ENCODE measurements at regions not wholly inside any gene's neighbourhood (a gene's known extent, or its start where the extent isn't known, plus 50 kb on each side); places are given as distances from the start of the nearest gene placed in this dataset.

- Histone ChIP-seq H3K79me2 (ENCODE audit: control insufficient read depth, insufficient read depth, low read length) (no peaks in the 10 kb centered on the region), H3K27me3 (ENCODE audit: control insufficient read depth in 2 of 2, insufficient read depth in 2 of 2, low read length in 2 of 2) (peaks cover 3 to 7% of the 10 kb centered on the region in 2 experiments), H3K4me2 (ENCODE audit: insufficient read depth, low read length) (no peak overlapping the region), H3K4me3 (replicated peaks in 1 of 3; ENCODE audit: insufficient read depth in 1 of 3, low read depth in 1 of 3, low read length in 3 of 3) (no peak overlapping the region), H3K4me1 (ENCODE audit: control insufficient read depth, extremely low read depth, insufficient read depth, low read length) (no peaks in the 10 kb centered on the region), H3K36me3 (ENCODE audit: control insufficient read depth in 2 of 2, extremely low read depth in 1 of 2, insufficient read depth in 2 of 2, low read length in 2 of 2) (no peaks in the 10 kb centered on the region), H3K9me1 (replicated peaks; ENCODE audit: control insufficient read depth, extremely low read depth, insufficient read depth, low read length) (no peaks in the 10 kb centered on the region), H4K20me1 (replicated peaks; ENCODE audit: control insufficient read depth, extremely low read depth, insufficient read depth, low read length) (no peaks in the 10 kb centered on the region), H3K27ac (ENCODE audit: insufficient read depth, low read depth, low read length) (no peak overlapping the region), H3K9ac (replicated peaks; ENCODE audit: extremely low read depth, insufficient read depth, low read length) (no peak overlapping the region), H2AFZ (ENCODE audit: low read depth, low read length) (no peak overlapping the region), H3K9me3 (replicated peaks; ENCODE audit: control insufficient read depth, insufficient read depth, low read length) (no peaks in the 10 kb centered on the region)
- intact Hi-C loops (cut with micrococcal nuclease) (no loop called here), dilution Hi-C loops (cut with MboI; ENCODE audit: extremely low pct_ligation_motif_present, low sequenced_read_pairs) (no loop called here)
- ChIA-PET POLR2A (no interaction called here), CTCF (no interaction called here)
- DNase-seq (ENCODE audit: low read depth, low spot score) (no peak), FAIRE-seq (no peak)
- no TSS peak for BruUV-seq (replicated peaks)
- TF ChIP-seq FOS (IDR thresholded peaks at IDR 0.05; ENCODE audit: borderline replicate concordance, insufficient read depth, low read length) (no peak), POLR2A (IDR thresholded peaks at IDR 0.05; ENCODE audit: low read depth, low read length) (no peak), MYC (IDR thresholded peaks at IDR 0.05; ENCODE audit: low read depth, low read length) (no peak)
Measured at GRCh38 chr1:96292141-96292540, 429.4 kb upstream of the PTBP2 start.

GRCh38 chr1:96296991-96297390 lies 424.6 kb upstream of the PTBP2 start:
- dilution Hi-C loops (cut with MboI; ENCODE audit: extremely low pct_ligation_motif_present, low sequenced_read_pairs) = no loop called here
- no peaks in the 10 kb centered on the region for H3K9me1 ChIP-seq (replicated peaks; ENCODE audit: control insufficient read depth, extremely low read depth, insufficient read depth, low read length)
- DNase-seq (ENCODE audit: low read depth, low spot score) = no peak
- H3K9ac ChIP-seq (replicated peaks; ENCODE audit: extremely low read depth, insufficient read depth, low read length) = no peak overlapping the region
- CTCF ChIA-PET = interaction anchor here (1.0 to 1.5 kb wide), 2 partner anchors 29 to 61 kb away, joined by 3 read pairs; no protein-coding TSS in a partner anchor
- H4K20me1 ChIP-seq (replicated peaks; ENCODE audit: control insufficient read depth, extremely low read depth, insufficient read depth, low read length) = no peaks in the 10 kb centered on the region
- FAIRE-seq = no peak
- H3K4me2 ChIP-seq (ENCODE audit: insufficient read depth, low read length) = no peak overlapping the region
- no peak overlapping the region for H2AFZ ChIP-seq (ENCODE audit: low read depth, low read length)
- BruUV-seq (replicated peaks) = no TSS peak
- H3K27ac ChIP-seq (ENCODE audit: insufficient read depth, low read depth, low read length) = no peak overlapping the region
- H3K9me3 ChIP-seq (replicated peaks; ENCODE audit: control insufficient read depth, insufficient read depth, low read length) = no peaks in the 10 kb centered on the region
- no peaks in the 10 kb centered on the region for H3K36me3 ChIP-seq (ENCODE audit: control insufficient read depth in 2 of 2, extremely low read depth in 1 of 2, insufficient read depth in 2 of 2, low read length in 2 of 2)
- POLR2A ChIA-PET = no interaction called here
- no peaks in the 10 kb centered on the region for H3K4me1 ChIP-seq (ENCODE audit: control insufficient read depth, extremely low read depth, insufficient read depth, low read length)
- H3K4me3 ChIP-seq (replicated peaks in 1 of 3; ENCODE audit: insufficient read depth in 1 of 3, low read depth in 1 of 3, low read length in 3 of 3) = no peak overlapping the region
- H3K79me2 ChIP-seq (ENCODE audit: control insufficient read depth, insufficient read depth, low read length) = no peaks in the 10 kb centered on the region
- no peak for TF ChIP-seq JUN (IDR thresholded peaks at IDR 0.05; ENCODE audit: borderline replicate concordance, insufficient read depth, insufficient read length, low read depth)
- no peak for TF ChIP-seq POLR2A (IDR thresholded peaks at IDR 0.05; ENCODE audit: low read depth, low read length)
- no peak for TF ChIP-seq MAX (IDR thresholded peaks at IDR 0.05; ENCODE audit: insufficient read depth, insufficient read length)
- peaks cover 0 to 10% of the 10 kb centered on the region in 2 experiments for H3K27me3 ChIP-seq (ENCODE audit: control insufficient read depth in 2 of 2, insufficient read depth in 2 of 2, low read length in 2 of 2)
- intact Hi-C loops (cut with micrococcal nuclease) = no loop called here

Measured in endothelial cell of umbilical vein (primary cell).